Left lung (tissue), 4 donors: ENCODE measurements at regions not wholly inside any gene's neighbourhood (a gene's known extent, or its start where the extent isn't known, plus 50 kb on each side); places are given as distances from the start of the nearest gene placed in this dataset.
A peak's percentile ranks its signal among the peaks of the same experiment; 100 is the strongest.

Experiments
- ATAC-seq: fragments of 200-7000 bp; cut with Tn5 transposase; one replicate; pipeline ENCODE4 v1.9.1; 2020; ENCODE audit warnings: moderate library complexity
- DNase-seq, 4 donors: peaks; one replicate each; pipeline ENCODE4 v3.0.0-alpha.2; 2013 to 2020
- H3K27ac ChIP-seq, 2 donors: fragments of 200-600 bp; sonication (generic) in 1 of 2; one replicate each; pipeline versions ENCODE4 v1.5.0 to v1.8.0; 2020 to 2021
- H3K27me3 ChIP-seq, 2 donors: fragments of 200-600 bp; sonication (generic) in 1 of 2; one replicate each; pipeline versions ENCODE4 v1.5.0 to v1.8.0; 2020 to 2021
- H3K36me3 ChIP-seq, 2 donors: fragments of 200-600 bp; sonication (generic) in 1 of 2; one replicate each; pipeline versions ENCODE4 v1.5.0 to v1.8.0; 2020 to 2021
- H3K4me1 ChIP-seq, 2 donors: fragments of 200-600 bp; one replicate each; pipeline ENCODE4 v1.8.0; 2021
- H3K4me3 ChIP-seq, 2 donors: fragments of 200-600 bp; sonication (generic) in 1 of 2; one replicate each; pipeline versions ENCODE4 v1.5.0 to v1.8.0; 2020 to 2021; ENCODE audit warnings: mild to moderate bottlenecking in 1 of 2
- H3K9me3 ChIP-seq, 2 donors: fragments of 200-600 bp; sonication (generic) in 1 of 2; one replicate each; pipeline versions ENCODE4 v1.5.0 to v1.8.0; 2020 to 2021
- intact Hi-C, 2 donors: fragments of 100-400 bp; cut with DNase I; formaldehyde crosslinking; loops; one replicate each; pipeline versions ENCODE4 v1.11.2 to v1.14.2; 2022
- TF ChIP-seq, protein P1 (sequence below), 2 donors: fragments of 200-600 bp; sonication (generic) in 1 of 2; IDR thresholded peaks; one replicate each; pipeline versions ENCODE4 v1.5.0 to v1.8.0; 2021; ENCODE audit warnings: antibody characterized with exemption in 2 of 2
- donor health status: DM: no; HTN: yes; CAD: no.
- donor health status: DM: no; HTN: no; CAD: no.

GRCh38 chr2:120472031-120472430 is 126.1 kb downstream of the INHBB start:
- Histone ChIP-seq H3K27me3 (no peaks in the 10 kb centered on the region), H3K27ac (no peak overlapping the region), H3K4me3 (no peak overlapping the region), H3K9me3 (peaks cover 0 to 7% of the 10 kb centered on the region in 2 donors), H3K36me3 (no peaks in the 10 kb centered on the region), H3K4me1 (peaks cover 11 to 13% of the 10 kb centered on the region in 2 donors)
- TF ChIP-seq, protein P1, sequence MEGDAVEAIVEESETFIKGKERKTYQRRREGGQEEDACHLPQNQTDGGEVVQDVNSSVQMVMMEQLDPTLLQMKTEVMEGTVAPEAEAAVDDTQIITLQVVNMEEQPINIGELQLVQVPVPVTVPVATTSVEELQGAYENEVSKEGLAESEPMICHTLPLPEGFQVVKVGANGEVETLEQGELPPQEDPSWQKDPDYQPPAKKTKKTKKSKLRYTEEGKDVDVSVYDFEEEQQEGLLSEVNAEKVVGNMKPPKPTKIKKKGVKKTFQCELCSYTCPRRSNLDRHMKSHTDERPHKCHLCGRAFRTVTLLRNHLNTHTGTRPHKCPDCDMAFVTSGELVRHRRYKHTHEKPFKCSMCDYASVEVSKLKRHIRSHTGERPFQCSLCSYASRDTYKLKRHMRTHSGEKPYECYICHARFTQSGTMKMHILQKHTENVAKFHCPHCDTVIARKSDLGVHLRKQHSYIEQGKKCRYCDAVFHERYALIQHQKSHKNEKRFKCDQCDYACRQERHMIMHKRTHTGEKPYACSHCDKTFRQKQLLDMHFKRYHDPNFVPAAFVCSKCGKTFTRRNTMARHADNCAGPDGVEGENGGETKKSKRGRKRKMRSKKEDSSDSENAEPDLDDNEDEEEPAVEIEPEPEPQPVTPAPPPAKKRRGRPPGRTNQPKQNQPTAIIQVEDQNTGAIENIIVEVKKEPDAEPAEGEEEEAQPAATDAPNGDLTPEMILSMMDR (IDR thresholded peaks at IDR 0.05): no peak
- DNase-seq (no peak), ATAC-seq (no peak)
- intact Hi-C loops: no loop called here

DNA sequence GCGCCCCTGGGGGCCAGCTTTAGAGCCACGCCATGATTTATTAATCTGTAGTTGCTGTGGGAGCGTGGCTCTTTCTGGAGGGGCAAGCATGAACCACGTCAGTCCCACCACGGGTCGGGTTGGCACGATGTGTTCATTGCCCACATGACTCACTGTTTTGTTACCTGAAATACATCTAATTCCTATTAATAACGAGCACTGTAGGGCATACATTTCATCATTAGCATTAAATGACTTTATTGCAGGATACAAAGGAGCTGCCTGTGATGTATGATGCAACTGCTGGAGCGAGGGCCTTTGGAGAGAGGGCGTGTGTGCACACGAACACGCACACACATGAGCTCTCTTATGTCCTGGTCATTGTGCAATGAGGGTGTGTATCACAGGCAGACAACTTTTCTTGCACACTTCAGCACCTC is 127.0 kb downstream of the INHBB start:
- H3K4me1 ChIP-seq: peaks cover 11 to 13% of the 10 kb centered on the region in 2 donors
- ATAC-seq (peak; percentile 24), DNase-seq (peak in 1 of 4 donors; percentile 48)
- H3K9me3 ChIP-seq: peaks cover 0 to 7% of the 10 kb centered on the region in 2 donors
- no peaks in the 10 kb centered on the region for H3K27me3 ChIP-seq
- intact Hi-C loops: no loop called here
- TF ChIP-seq, protein P1 (IDR thresholded peaks at IDR 0.05): no peak
- no peak overlapping the region for H3K4me3 ChIP-seq
- no peaks in the 10 kb centered on the region for H3K36me3 ChIP-seq
- H3K27ac ChIP-seq: peak overlapping the region; percentile 9 to 35

DNA sequence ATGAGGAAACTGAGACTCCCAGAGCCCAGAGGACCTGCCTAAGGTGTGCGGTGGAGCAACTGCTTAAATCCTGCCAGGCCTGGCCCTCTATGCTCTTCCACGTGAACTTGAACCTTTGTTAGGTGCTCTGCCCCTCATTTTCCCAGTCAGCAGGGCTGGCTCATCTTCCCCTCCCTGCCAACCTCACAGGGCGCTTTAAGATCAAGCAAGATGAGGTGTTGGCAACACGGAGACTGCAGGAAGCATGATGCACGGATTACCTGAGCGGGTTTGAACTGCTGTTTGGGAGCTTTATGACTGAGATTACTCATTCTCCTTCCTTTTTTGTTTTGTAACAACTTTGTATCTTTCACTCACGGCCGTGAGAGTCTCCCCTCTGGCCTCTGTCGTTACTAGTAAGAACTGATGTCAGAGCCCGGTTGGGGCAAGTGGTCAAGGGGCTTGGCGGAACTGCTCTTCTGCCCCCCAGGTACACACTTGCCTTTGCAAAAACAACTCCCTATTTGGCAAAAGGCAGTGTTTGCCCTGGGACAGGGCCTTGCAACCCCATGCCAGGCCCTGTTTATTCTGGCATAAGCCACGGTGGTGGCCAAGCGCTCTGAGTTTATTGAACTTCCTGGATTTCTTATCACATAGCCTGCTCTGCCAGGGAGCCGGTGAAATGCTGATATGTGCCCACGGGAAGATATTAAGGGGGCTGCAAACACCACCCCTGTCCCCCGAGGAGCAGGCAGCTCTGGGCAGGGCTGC is 127.8 kb downstream of the INHBB start:
- H3K4me3 ChIP-seq: no peak overlapping the region
- intact Hi-C loops: no loop called here
- DNase-seq (peak in 1 of 4 donors; percentile 42), ATAC-seq (peak; percentile 15)
- TF ChIP-seq, protein P1 (IDR thresholded peaks at IDR 0.05): no peak
- peaks cover 0 to 7% of the 10 kb centered on the region in 2 donors for H3K9me3 ChIP-seq
- H3K36me3 ChIP-seq: no peaks in the 10 kb centered on the region
- no peaks in the 10 kb centered on the region for H3K27me3 ChIP-seq
- peak overlapping the region; percentile 9 to 35 for H3K27ac ChIP-seq
- H3K4me1 ChIP-seq: peaks cover 11 to 13% of the 10 kb centered on the region in 2 donors

GRCh38 chr2:120474486-120474885 is 128.6 kb downstream of the INHBB start:
- intact Hi-C loops: no loop called here
- H3K4me1 ChIP-seq: peaks cover 11 to 12% of the 10 kb centered on the region in 2 donors

DNA sequence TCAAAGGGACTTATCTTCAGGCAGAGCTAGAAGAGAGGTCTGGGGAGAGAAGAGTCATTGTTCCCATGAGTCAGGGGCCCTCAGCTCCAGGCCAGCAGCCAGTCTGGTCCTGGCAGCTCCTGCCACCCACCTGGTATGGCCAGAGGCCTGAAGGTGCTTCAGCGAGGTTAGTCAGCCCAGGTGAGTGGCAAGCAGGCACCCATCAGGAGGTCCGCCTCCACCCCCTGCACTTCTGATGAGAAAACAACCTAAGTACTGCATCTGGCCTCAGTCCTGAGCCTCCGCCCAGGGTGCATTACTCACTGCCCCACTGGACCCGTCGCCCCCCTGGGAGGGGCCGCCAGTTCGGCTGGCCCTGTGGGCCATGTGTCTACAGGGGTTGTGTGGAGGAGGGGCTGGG is 130.2 kb downstream of the INHBB start:
- intact Hi-C loops: no loop called here
- peak in 2 of 4 donors; percentile 86 to 90 for DNase-seq
- Histone ChIP-seq H3K4me1 (peaks cover 0 to 3% of the 10 kb centered on the region in 2 donors), H3K9me3 (peaks cover 0 to 7% of the 10 kb centered on the region in 2 donors), H3K4me3 (no peak overlapping the region), H3K36me3 (no peaks in the 10 kb centered on the region), H3K27ac (peak overlapping the region in 1 of 2 donors; percentile 26), H3K27me3 (no peaks in the 10 kb centered on the region)
- ATAC-seq: peak; percentile 88
- TF ChIP-seq, protein P1 (IDR thresholded peaks at IDR 0.05): no peak

More at GRCh38 chr2:120474486-120474885, 128.6 kb downstream of the INHBB start:
- H3K27ac ChIP-seq: no peak overlapping the region
- H3K36me3 ChIP-seq: no peaks in the 10 kb centered on the region
- H3K9me3 ChIP-seq: peaks cover 0 to 7% of the 10 kb centered on the region in 2 donors
- DNase-seq: no peak
- no peaks in the 10 kb centered on the region for H3K27me3 ChIP-seq
- H3K4me3 ChIP-seq: no peak overlapping the region
- TF ChIP-seq, protein P1 (IDR thresholded peaks at IDR 0.05): no peak
- no peak for ATAC-seq
